Coronary artery (tissue), 2 donors: ENCODE measurements at regions not wholly inside any gene's neighbourhood (a gene's known extent, or its start where the extent isn't known, plus 50 kb on each side); places are given as distances from the start of the nearest gene placed in this dataset.
A peak's percentile ranks its signal among the peaks of the same experiment; 100 is the strongest.

Source experiments
- DNase-seq: peaks from one replicate; pipeline ENCODE4 v3.0.0-alpha.2; 2017; ENCODE audit warnings: low spot score
- H3K27ac ChIP-seq, 2 donors: fragments of 200-600 bp; sonication (generic); one replicate each; pipeline ENCODE4 v1.5.1; 2016 to 2019
- H3K4me3 ChIP-seq: fragments of 200-600 bp; sonication (generic); 2 replicates; pipeline ENCODE4 v1.5.1; 2016; ENCODE audit warnings: mild to moderate bottlenecking, moderate library complexity
- TF ChIP-seq, protein P1 (sequence below): fragments of 200-600 bp; sonication (generic); IDR thresholded peaks from one replicate; pipeline ENCODE4 v1.5.1; 2019; ENCODE audit warnings: antibody characterized with exemption

DNA sequence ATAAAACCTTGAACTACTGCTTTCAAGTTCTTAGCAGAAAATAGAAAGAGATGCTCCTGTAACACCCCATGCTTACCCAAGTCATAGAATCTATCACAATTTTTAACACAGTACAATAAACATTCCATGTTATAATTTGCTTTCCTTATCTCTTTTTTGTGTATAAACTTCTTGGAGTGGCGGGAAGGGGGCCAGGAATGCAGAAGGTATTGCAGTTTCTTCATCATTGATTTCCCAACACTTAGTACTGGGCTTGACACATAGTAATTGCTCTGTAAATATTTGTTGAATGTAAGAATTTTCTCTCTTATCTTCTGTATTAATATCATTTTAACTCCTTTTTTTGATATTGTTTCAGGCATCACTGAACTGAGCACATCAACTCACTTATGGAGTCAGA lies 535.8 kb downstream of the KCTD12 start:
- H3K27ac ChIP-seq: no peak overlapping the region
- H3K4me3 ChIP-seq: no peak overlapping the region
- TF ChIP-seq, protein P1, sequence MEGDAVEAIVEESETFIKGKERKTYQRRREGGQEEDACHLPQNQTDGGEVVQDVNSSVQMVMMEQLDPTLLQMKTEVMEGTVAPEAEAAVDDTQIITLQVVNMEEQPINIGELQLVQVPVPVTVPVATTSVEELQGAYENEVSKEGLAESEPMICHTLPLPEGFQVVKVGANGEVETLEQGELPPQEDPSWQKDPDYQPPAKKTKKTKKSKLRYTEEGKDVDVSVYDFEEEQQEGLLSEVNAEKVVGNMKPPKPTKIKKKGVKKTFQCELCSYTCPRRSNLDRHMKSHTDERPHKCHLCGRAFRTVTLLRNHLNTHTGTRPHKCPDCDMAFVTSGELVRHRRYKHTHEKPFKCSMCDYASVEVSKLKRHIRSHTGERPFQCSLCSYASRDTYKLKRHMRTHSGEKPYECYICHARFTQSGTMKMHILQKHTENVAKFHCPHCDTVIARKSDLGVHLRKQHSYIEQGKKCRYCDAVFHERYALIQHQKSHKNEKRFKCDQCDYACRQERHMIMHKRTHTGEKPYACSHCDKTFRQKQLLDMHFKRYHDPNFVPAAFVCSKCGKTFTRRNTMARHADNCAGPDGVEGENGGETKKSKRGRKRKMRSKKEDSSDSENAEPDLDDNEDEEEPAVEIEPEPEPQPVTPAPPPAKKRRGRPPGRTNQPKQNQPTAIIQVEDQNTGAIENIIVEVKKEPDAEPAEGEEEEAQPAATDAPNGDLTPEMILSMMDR: no peak
- DNase-seq: no peak

DNA sequence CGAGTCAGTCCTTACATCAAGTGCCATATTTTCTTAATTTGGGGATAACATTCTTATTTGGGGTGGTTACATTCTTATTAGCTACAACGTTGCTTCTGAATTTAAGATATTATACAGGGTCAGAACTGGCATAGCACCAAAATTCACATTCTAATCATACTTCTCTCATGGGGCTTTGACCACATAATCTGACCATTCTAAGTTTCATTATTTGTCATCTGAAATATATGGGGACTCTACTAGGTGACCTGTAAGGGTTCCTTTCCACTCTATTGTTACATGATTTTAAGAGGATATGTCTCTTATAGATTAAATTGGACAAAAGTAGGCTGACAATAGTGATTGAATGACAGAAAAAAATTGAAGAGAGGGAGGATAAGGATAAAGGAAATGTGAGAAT lies 536.5 kb downstream of the KCTD12 start:
- H3K27ac ChIP-seq: no peak overlapping the region
- H3K4me3 ChIP-seq: no peak overlapping the region
- DNase-seq: no peak
- TF ChIP-seq, protein P1: no peak

DNA sequence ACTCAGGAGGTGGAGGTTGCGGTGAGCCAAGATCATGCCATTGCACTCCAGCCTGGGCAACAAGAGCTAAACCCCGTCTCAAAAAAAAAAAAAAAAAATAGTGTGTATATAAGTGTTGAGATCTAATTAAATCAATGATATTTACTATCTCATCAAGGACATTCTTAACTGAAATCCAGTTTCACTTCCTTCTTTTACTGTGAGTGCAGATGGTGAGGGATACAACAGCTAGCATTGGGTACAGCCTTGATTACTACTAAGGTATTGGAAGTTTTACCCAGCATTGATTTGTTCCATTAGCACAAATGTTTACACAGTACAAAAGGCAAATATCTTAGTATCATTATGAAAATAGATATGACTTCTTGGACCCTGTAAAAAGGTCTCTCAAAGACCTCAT lies 546.6 kb downstream of the KCTD12 start:
- no peak for DNase-seq
- TF ChIP-seq, protein P1: no peak
- no peak overlapping the region for H3K27ac ChIP-seq
- H3K4me3 ChIP-seq: no peak overlapping the region

DNA sequence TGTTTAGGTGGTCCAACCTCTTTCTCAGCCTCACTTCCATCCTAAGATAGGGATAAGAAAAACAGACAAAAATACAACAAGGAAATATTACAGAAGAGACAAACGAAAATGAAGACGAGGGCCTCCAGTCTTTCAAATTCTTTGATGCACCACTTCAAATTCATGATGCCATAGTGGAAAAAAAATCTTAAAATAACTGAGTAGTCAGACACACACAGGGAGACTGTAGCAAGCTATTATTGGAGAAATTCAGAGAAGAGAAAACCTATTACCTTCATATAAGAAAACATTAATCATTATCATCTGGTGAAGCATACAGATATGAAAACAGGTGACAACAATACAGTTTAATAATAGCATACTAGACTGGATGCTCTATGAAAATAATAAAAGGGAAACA lies 548.2 kb downstream of the KCTD12 start:
- DNase-seq: no peak
- H3K4me3 ChIP-seq: no peak overlapping the region
- TF ChIP-seq, protein P1: no peak
- H3K27ac ChIP-seq: no peak overlapping the region

DNA sequence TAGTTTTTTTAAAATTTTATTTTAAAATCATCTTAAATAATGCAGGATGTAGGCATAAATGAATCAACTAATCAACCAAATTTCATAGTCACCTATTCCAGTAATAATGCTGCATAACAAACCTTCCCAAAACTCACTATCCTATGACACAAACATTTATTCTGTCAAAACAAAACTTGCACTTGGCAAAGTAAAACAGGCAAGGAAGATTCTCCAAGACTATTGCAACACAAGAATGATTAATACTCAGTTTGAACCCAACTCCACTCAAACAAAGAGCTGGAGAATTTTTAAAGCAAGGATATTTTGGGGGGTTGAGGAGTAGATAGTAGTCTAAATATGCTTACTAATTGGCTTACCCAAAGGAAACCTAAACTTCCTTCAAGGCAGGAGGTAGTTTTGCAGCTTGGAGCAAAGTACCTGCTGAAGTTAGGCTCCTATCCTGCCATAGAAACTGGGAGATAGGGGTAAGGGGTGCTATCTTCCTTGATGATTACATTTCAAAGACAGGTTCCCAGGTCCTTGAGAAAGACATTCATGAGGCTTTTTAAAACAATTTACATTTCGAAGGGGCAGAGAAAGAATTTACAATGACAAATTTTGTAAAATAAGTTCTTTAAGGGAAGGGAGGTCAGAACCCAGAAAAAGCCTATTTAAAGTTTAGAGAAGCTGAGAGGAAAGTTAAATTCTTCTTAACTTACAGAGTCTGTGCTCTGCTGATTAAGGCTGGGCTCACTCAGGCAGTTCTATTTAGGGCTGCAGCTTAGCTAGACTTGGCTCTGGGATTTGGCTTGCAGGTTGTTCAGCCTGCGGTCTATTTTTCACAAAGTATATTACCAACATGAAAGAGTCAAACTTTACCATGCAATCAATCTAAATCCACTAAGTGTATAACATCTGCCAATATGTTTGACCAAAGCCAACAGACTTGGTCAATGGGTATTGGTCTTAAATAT lies 549.0 kb downstream of the KCTD12 start:
- DNase-seq: no peak
- Histone ChIP-seq H3K4me3 (no peak overlapping the region), H3K27ac (peak overlapping the region in 1 of 2 donors; percentile 9)
- TF ChIP-seq, protein P1: no peak

DNA sequence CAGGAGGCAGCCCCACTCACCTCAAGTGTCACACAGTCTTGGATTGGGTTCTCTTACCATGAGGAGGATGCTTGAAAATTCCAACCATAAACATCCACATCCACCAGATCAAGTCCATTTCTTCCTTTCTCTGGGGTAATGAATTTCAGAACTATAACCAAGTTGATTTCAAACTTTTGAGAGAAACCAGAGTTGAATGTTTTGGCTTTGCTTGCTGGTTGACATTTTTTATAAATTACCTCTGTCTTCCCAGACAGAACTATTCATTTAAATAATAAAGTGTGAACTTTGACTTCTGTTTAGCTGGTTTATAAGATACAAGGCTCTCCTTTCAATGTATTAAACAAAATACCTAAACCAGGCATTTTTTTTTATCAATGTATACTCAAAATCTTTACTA lies 550.7 kb downstream of the KCTD12 start:
- no peak overlapping the region for H3K27ac ChIP-seq
- TF ChIP-seq, protein P1: no peak
- no peak for DNase-seq
- no peak overlapping the region for H3K4me3 ChIP-seq
